C4-2B (cell line): ENCODE measurements at regions not wholly inside any gene's neighbourhood (a gene's known extent, or its start where the extent isn't known, plus 50 kb on each side); places are given as distances from the start of the nearest gene placed in this dataset.

Source experiments
- H3K27ac ChIP-seq: fragments of 450-650 bp; 2 replicates; pipeline ENCODE4 v1.5.1; 2017
- ZFX ChIP-seq: fragments of 450-650 bp; IDR thresholded peaks from 2 replicates; pipeline ENCODE4 v1.6.1; 2017
- TF ChIP-seq, protein P1 (sequence below): fragments of 450-650 bp; conservative IDR thresholded peaks from 2 replicates; pipeline ENCODE4 v1.5.1; 2017; ENCODE audit warnings: mild to moderate bottlenecking

DNA sequence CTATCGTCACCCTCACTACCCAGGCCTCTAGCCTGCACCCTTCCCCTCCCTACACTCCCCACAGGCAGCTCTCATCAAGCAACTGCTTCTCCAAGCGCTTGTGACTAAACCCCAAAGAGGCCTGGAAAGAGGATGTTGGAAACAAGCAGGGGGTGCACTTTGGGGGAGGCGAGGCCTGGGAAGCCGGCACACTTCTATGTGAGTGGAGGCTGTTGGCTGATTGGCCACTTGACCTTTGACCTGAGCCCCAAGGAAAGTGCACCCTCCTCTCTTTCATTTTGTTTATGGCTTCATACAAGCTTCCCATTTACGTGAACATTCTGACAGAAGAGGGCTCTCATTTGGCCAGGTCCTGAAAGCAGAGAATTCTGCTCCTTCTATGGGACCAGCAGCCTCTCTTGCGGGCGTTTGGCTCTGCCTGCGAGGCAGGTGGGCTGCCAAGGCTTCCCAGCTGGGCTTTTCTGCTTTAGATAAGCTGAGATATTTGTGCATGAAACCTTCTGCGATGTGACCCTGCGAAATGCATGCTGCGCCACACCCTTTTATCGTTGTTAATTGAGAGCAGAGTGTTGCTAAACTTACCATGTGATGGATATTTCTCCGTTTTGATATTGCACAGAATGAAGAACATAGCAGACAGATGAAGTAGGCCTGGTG, 134.8 kb upstream of the NCK2 start:
- TF ChIP-seq, protein P1, sequence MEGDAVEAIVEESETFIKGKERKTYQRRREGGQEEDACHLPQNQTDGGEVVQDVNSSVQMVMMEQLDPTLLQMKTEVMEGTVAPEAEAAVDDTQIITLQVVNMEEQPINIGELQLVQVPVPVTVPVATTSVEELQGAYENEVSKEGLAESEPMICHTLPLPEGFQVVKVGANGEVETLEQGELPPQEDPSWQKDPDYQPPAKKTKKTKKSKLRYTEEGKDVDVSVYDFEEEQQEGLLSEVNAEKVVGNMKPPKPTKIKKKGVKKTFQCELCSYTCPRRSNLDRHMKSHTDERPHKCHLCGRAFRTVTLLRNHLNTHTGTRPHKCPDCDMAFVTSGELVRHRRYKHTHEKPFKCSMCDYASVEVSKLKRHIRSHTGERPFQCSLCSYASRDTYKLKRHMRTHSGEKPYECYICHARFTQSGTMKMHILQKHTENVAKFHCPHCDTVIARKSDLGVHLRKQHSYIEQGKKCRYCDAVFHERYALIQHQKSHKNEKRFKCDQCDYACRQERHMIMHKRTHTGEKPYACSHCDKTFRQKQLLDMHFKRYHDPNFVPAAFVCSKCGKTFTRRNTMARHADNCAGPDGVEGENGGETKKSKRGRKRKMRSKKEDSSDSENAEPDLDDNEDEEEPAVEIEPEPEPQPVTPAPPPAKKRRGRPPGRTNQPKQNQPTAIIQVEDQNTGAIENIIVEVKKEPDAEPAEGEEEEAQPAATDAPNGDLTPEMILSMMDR: no peak
- no peak for TF ChIP-seq ZFX

DNA sequence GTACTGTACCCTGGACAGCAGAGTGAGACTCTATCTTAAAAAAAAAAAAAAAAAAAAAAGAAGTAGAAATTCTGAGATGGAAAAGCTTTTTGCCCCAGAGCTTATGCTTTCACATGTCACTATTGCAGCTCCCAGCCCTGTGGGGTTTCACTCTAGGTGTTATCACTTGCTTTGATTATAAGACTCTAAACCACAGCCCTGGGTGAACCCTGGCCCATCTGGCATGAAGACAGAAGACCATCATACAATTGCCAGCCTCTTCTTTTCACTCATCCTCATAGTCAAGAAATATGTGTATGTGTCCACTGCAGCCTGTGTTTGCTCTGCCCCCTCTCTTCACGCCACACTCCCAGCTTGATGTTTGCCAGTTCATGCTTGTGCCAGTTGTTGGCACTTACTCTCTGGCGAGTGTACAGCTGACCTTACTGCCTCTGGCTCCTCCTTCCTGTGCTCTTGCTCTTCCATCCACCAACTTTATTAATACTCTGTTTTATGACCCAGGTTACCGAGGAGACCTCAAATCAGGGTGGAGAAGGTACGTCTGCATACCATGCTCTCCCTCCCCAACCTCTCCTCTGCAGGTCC, 136.7 kb upstream of the NCK2 start:
- no peak for TF ChIP-seq ZFX
- TF ChIP-seq, protein P1: no peak
- H3K27ac ChIP-seq: no peak overlapping the region

More for the DNA sequence above, 134.8 kb upstream of the NCK2 start:
- no peak overlapping the region for H3K27ac ChIP-seq

DNA sequence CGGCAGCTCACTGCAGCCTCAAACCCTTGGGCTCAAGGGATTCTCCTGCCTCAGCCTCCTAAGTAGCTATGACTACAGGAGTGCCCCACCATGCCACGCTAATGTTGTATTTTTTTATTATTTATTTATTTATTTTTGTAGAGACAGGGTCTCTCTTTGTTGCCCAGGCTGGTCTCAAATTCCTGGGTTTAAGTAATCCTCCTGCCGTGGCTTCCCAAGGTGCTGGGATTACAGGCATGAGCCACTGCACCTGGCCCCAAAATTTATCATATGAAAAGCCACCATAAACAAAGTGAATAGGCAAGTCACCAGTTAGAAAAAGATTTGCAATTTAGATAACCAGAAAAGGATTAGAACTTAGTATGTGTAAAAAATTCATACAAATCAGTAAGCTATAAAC, 138.6 kb upstream of the NCK2 start:
- no peak overlapping the region for H3K27ac ChIP-seq
- TF ChIP-seq, protein P1: no peak
- no peak for TF ChIP-seq ZFX

DNA sequence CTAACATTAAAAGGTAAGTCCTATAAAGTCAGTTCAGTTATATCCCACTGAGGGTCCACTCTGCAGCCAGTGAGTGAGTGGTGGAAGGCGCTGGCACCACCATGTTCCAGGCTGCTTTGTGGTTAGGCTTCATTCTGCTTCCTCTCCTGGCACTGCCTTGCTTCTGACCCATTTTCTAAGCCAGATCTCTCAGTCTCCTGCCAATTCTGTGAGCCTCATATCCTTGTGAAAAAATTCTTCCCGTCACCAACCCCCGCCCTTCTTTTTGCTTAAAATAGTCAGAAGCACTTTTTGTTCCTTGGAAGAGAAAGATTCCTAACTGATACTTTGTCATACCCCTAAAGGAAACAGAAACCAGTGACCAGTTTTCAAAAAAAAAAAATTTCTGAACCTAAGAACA, 139.8 kb upstream of the NCK2 start:
- no peak for TF ChIP-seq ZFX
- TF ChIP-seq, protein P1: no peak

DNA sequence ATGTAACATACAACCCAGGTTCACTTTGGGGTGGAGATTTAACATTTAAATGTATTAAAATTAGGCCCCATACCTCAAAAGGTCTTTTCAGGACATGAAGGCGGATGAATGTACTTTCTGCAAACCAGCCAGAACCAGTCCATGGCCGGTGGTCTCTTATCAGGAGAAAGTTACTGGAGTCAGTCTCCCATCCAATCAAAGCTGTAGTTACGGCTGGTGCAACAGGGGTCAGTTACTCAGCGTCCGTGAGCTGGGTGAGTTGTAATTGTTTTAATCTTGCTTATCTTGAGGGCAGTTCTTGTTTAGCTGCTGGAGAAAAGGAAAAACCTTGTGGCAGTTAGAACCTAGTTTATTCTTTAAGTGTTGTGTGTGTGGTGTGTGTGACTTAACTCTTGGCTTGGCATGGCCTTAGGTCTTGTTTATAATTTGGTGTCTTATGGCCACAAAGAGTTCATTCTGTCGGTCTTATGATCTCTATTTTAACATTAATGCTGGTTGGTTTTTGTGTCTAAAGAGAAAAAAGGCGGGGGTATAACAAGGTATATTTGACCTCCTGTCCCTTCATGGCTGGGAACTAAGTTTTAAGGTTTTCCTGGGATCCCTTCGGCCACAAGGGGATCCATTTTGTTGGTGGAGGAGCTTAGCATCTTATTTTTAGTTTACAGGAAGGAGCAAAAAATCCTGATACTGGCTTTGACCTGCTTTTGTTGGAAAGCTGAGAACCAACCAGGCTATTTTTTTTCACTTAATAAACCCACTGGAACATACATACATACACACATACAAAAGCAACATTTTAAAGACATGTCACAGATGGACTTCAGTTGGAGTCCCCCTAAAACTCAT, 143.5 kb upstream of the NCK2 start:
- TF ChIP-seq, protein P1: no peak
- no peak for TF ChIP-seq ZFX
- no peak overlapping the region for H3K27ac ChIP-seq

More for the DNA sequence above, 139.8 kb upstream of the NCK2 start:
- H3K27ac ChIP-seq: no peak overlapping the region

DNA sequence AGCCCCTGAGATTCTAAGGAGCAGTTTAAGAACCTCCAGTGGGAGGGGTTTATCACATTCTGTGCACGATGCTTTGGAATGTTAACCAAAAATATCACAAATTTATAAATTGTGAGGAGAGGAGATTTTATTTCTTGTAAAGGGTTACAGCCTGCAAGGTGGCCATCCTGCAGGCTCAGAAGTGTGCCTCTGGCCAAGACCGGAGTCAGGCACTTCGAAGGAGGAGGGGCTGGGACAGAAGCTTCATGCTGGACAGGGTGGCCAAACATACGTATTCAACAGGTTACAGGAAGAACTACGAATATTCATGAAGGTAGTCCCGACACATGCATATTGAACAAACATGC, 144.1 kb upstream of the NCK2 start:
- TF ChIP-seq, protein P1: no peak
- TF ChIP-seq ZFX: no peak
- H3K27ac ChIP-seq: no peak overlapping the region

DNA sequence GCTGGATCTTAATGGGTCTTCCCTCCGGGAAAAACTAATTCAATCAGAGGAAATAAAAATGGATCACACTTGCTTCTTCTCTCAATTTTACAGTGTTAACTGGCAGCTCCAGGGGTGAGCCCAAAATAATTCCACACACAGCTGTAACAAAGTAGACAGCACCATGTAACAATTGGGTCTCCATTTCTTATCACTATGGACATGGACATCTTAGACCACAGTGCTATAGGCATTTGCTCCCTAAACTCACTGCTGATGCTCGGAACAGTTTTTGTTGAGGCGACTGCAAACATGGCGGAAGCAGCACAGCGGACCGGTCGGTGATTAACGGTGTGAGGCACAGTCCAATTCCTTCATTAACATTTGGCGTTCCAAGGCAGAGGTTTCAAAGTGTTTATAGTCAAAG, 144.7 kb upstream of the NCK2 start:
- no peak overlapping the region for H3K27ac ChIP-seq
- TF ChIP-seq, protein P1: no peak
- TF ChIP-seq ZFX: no peak
